ENCODE measurements at regions not wholly inside any gene's neighbourhood (a gene's known extent, or its start where the extent isn't known, plus 50 kb on each side); places are given as distances from the start of the nearest gene placed in this dataset.

- intact Hi-C loops (cut with micrococcal nuclease; ENCODE audit: unreplicated experiment): no loop called here
- in situ Hi-C loops (cut with HindIII; ENCODE audit: low pct_unique_long_range_greater_than_20kb, low sequenced_read_pairs): no loop called here
- Histone ChIP-seq H3K27ac (ENCODE audit: low read length) (no peak overlapping the region), H3K27me3 (ENCODE audit: control insufficient read depth, insufficient read depth, low read length) (no peaks in the 10 kb centered on the region), H3K9me3 (ENCODE audit: control insufficient read depth, insufficient read depth, low read depth, low read length) (no peaks in the 10 kb centered on the region; the same call in 1 of the 2 replicates), H3K36me3 (ENCODE audit: control insufficient read depth, insufficient read depth, low read length) (no peaks in the 10 kb centered on the region), H3K4me1 (ENCODE audit: control insufficient read depth, insufficient read depth, low read length) (no peaks in the 10 kb centered on the region), H3K4me3 (ENCODE audit: low read depth in 2 of 2, low read length in 2 of 2) (no peak overlapping the region)
- DNase-seq (ENCODE audit: low read depth, low spot score): no peak
- ChIA-PET CTCF (no interaction called here), POLR2A (no interaction called here)
- no TSS peak for BruUV-seq (replicated peaks)
- TF ChIP-seq POLR2AphosphoS5 (IDR thresholded peaks at IDR 0.05; ENCODE audit: low read depth, low read length): no peak
- TF ChIP-seq TCF7L2 (IDR thresholded peaks at IDR 0.05; ENCODE audit: low read depth, low read length): no peak
- no peak for TF ChIP-seq SIN3A (IDR thresholded peaks at IDR 0.05; ENCODE audit: borderline replicate concordance, insufficient read depth, low read depth, low read length)
- TF ChIP-seq, protein P1, sequence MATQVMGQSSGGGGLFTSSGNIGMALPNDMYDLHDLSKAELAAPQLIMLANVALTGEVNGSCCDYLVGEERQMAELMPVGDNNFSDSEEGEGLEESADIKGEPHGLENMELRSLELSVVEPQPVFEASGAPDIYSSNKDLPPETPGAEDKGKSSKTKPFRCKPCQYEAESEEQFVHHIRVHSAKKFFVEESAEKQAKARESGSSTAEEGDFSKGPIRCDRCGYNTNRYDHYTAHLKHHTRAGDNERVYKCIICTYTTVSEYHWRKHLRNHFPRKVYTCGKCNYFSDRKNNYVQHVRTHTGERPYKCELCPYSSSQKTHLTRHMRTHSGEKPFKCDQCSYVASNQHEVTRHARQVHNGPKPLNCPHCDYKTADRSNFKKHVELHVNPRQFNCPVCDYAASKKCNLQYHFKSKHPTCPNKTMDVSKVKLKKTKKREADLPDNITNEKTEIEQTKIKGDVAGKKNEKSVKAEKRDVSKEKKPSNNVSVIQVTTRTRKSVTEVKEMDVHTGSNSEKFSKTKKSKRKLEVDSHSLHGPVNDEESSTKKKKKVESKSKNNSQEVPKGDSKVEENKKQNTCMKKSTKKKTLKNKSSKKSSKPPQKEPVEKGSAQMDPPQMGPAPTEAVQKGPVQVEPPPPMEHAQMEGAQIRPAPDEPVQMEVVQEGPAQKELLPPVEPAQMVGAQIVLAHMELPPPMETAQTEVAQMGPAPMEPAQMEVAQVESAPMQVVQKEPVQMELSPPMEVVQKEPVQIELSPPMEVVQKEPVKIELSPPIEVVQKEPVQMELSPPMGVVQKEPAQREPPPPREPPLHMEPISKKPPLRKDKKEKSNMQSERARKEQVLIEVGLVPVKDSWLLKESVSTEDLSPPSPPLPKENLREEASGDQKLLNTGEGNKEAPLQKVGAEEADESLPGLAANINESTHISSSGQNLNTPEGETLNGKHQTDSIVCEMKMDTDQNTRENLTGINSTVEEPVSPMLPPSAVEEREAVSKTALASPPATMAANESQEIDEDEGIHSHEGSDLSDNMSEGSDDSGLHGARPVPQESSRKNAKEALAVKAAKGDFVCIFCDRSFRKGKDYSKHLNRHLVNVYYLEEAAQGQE (IDR thresholded peaks at IDR 0.05; ENCODE audit: insufficient read depth in 1 of 2, low read depth in 2 of 2, low read length in 1 of 2): no peak
- TF ChIP-seq, protein P2, sequence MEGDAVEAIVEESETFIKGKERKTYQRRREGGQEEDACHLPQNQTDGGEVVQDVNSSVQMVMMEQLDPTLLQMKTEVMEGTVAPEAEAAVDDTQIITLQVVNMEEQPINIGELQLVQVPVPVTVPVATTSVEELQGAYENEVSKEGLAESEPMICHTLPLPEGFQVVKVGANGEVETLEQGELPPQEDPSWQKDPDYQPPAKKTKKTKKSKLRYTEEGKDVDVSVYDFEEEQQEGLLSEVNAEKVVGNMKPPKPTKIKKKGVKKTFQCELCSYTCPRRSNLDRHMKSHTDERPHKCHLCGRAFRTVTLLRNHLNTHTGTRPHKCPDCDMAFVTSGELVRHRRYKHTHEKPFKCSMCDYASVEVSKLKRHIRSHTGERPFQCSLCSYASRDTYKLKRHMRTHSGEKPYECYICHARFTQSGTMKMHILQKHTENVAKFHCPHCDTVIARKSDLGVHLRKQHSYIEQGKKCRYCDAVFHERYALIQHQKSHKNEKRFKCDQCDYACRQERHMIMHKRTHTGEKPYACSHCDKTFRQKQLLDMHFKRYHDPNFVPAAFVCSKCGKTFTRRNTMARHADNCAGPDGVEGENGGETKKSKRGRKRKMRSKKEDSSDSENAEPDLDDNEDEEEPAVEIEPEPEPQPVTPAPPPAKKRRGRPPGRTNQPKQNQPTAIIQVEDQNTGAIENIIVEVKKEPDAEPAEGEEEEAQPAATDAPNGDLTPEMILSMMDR (IDR thresholded peaks at IDR 0.05): no peak
- no peak for ATAC-seq
Observed at GRCh38 chr2:171254666-171255065, 94.0 kb upstream of the TLK1 start.

DNA sequence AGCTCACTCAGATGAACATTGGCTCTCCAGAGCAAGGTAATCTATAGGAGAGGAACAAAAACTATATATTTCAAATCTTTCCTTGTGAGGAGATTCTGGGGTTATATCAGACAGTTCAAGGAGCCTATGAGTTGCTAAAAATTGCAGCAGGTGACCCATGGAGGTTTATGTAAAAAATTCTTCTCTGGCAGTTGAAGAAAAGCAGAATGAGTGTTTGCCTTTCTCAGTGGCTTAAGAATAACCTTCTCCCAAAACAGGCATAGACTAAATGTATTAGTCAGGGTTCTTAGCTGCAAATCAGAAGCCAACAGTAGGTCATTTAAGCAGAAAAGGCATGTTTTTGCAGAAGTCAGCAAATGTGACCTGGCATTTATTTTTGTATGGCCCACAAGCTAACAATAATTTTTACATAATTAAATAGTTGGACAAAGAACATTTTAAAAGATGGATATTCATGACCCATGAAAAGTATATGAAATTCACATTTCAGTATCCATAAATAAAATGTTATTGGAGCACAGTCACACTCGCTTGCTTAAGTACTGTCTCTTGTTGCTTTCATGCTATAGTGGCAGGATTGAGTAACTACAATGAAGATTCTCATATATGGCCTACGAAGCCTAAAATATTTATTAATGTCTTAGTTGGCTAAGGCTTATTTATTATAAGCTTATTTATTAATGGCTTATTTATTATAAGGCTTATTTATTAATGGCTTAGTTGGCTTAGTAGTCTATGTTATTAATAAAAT lies 93.4 kb upstream of the TLK1 start:
- ATAC-seq: no peak

DNA sequence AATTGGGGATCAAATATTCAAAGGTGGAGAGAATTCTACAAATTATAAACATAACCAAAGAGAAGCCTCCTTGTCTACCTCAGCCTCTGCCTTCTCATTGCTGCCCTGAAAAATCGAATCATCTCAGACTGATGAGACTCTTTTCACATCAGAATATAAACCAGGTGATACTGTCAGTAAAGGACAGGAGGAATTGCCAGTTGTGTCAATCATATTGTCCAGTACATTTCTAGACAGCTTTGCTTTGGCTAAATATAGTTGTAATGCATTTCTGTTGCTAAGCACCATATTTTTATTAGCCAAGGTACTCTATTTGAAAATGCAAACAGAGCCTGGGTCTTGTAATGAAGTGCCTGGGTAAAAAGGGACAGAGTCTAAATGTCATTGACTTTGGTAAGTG lies 92.6 kb upstream of the TLK1 start:
- Histone ChIP-seq H3K4me3 (ENCODE audit: low read depth in 2 of 2, low read length in 2 of 2) (no peak overlapping the region), H3K27me3 (ENCODE audit: control insufficient read depth, insufficient read depth, low read length) (no peaks in the 10 kb centered on the region), H3K4me1 (ENCODE audit: control insufficient read depth, insufficient read depth, low read length) (no peaks in the 10 kb centered on the region), H3K27ac (ENCODE audit: low read length) (no peak overlapping the region), H3K9me3 (ENCODE audit: control insufficient read depth, insufficient read depth, low read depth, low read length) (no peaks in the 10 kb centered on the region; the same call in 1 of the 2 replicates), H3K36me3 (ENCODE audit: control insufficient read depth, insufficient read depth, low read length) (no peaks in the 10 kb centered on the region)
- CTCF ChIA-PET: no interaction called here
- TF ChIP-seq, protein P2 (IDR thresholded peaks at IDR 0.05): no peak
- no peak for TF ChIP-seq TCF7L2 (IDR thresholded peaks at IDR 0.05; ENCODE audit: low read depth, low read length)
- no peak for TF ChIP-seq SIN3A (IDR thresholded peaks at IDR 0.05; ENCODE audit: borderline replicate concordance, insufficient read depth, low read depth, low read length)
- no peak for TF ChIP-seq POLR2AphosphoS5 (IDR thresholded peaks at IDR 0.05; ENCODE audit: low read depth, low read length)
- TF ChIP-seq, protein P1 (IDR thresholded peaks at IDR 0.05; ENCODE audit: insufficient read depth in 1 of 2, low read depth in 2 of 2, low read length in 1 of 2): no peak
- DNase-seq (ENCODE audit: low read depth, low spot score) (no peak), ATAC-seq (no peak)
- in situ Hi-C loops (cut with HindIII; ENCODE audit: low pct_unique_long_range_greater_than_20kb, low sequenced_read_pairs): no loop called here
- POLR2A ChIA-PET: interaction anchor here (0.6 kb wide), 2 partner anchors 19 to 48 kb away, joined by 4 read pairs; no protein-coding TSS in a partner anchor
- intact Hi-C loops (cut with micrococcal nuclease; ENCODE audit: unreplicated experiment): no loop called here
- no TSS peak for BruUV-seq (replicated peaks)

More for the DNA sequence above, 93.4 kb upstream of the TLK1 start:
- Histone ChIP-seq H3K27me3 (ENCODE audit: control insufficient read depth, insufficient read depth, low read length) (no peaks in the 10 kb centered on the region), H3K27ac (ENCODE audit: low read length) (no peak overlapping the region), H3K9me3 (ENCODE audit: control insufficient read depth, insufficient read depth, low read depth, low read length) (no peaks in the 10 kb centered on the region; the same call in 1 of the 2 replicates), H3K36me3 (ENCODE audit: control insufficient read depth, insufficient read depth, low read length) (no peaks in the 10 kb centered on the region), H3K4me1 (ENCODE audit: control insufficient read depth, insufficient read depth, low read length) (no peaks in the 10 kb centered on the region), H3K4me3 (ENCODE audit: low read depth in 2 of 2, low read length in 2 of 2) (no peak overlapping the region)
- ChIA-PET POLR2A (interaction anchor here (0.6 kb wide), 1 partner anchor 18 kb away, joined by 4 read pairs; no protein-coding TSS in a partner anchor), CTCF (no interaction called here)
- no TSS peak for BruUV-seq (replicated peaks)
- intact Hi-C loops (cut with micrococcal nuclease; ENCODE audit: unreplicated experiment): no loop called here
- no peak for DNase-seq (ENCODE audit: low read depth, low spot score)
- in situ Hi-C loops (cut with HindIII; ENCODE audit: low pct_unique_long_range_greater_than_20kb, low sequenced_read_pairs): no loop called here
- TF ChIP-seq SIN3A (IDR thresholded peaks at IDR 0.05; ENCODE audit: borderline replicate concordance, insufficient read depth, low read depth, low read length): no peak

Measured in Panc1 (cell line).